K562 (cell line): ENCODE measurements at regions not wholly inside any gene's neighbourhood (a gene's known extent, or its start where the extent isn't known, plus 50 kb on each side); places are given as distances from the start of the nearest gene placed in this dataset.
"Not testable (repeated sequence)": the region's sequence is repeated elsewhere in the genome, so short reads cannot be mapped to it uniquely, and the experiment has no call there.

Experiments used
- ATAC-seq: fragments of 200-7000 bp; cut with Tn5 transposase; 3 replicates; pipeline ENCODE4 v1.9.1; 2020; ENCODE audit warnings: moderate library complexity
- BruUV-seq: library from RNA; stranded (reverse); fragments of 400-500 nt; replicated peaks from 2 replicates; lab custom pipeline; 2021; lab: Mats Ljungman, UMichigan
- CTCF ChIA-PET: fragments of 300-600 bp; formaldehyde crosslinking; extraction: SDS; loops from one replicate; lab custom pipeline; 2021; ENCODE audit warnings: low intra/inter-chr PET ratio; lab: Yijun Ruan, JAX
- POLR2A ChIA-PET: fragments of 300-600, 350-650 bp; sonication (Branson Sonifier 250); formaldehyde crosslinking; extraction: SDS; loops from one replicate; lab custom pipeline; 2021; ENCODE audit warnings: antibody characterized with exemption, inconsistent platforms; lab: Yijun Ruan, JAX
- DNase-seq, 4 experiments: peaks; one replicate each; pipeline versions ENCODE4 v3.0.0 to v3.0.0-alpha.2; 2011 to 2018; ENCODE audit warnings: low spot score in 3 of 4, mixed read lengths in 3 of 4; ENCODE audit errors: extremely low read depth in 1 of 4
- FAIRE-seq: peaks from 2 replicates; lab custom pipeline; 2011; peaks lifted over from hg19 to GRCh38; lab: Jason Lieb, UNC
- H2AFZ ChIP-seq: 2 replicates; pipeline ENCODE4 v1.6.0; 2011; ENCODE audit warnings: low read depth, low read length, control low read depth, inconsistent platforms
- H3K27ac ChIP-seq: fragments of 200-600 bp; 3 replicates; pipeline ENCODE4 v1.8.0; 2011; ENCODE audit warnings: low read depth, mild to moderate bottlenecking, control low read depth, inconsistent platforms, low read length, moderate library complexity, mixed read lengths; ENCODE audit errors: extremely low read depth
- H3K27me3 ChIP-seq, 2 experiments: fragments of 300-600 bp in 1 of 2; 2 replicates in 1 of 2; 3 replicates in 1 of 2; pipeline versions ENCODE4 v1.6.0 to v1.8.0; 2011; ENCODE audit warnings: inconsistent platforms in 2 of 2, low read length in 2 of 2, mild to moderate bottlenecking in 1 of 2, mixed read lengths in 1 of 2, moderate library complexity in 1 of 2; ENCODE audit not compliant: control insufficient read depth in 2 of 2, insufficient read depth in 2 of 2
- H3K36me3 ChIP-seq: fragments of 300-600 bp; 3 replicates; pipeline ENCODE4 v1.8.0; 2011; ENCODE audit warnings: mild to moderate bottlenecking, low read length, inconsistent platforms; ENCODE audit not compliant: control insufficient read depth, insufficient read depth
- H3K4me1 ChIP-seq, 2 experiments: fragments of 200-600 bp in 1 of 2; replicated peaks in 1 of 2; 2 replicates in 1 of 2; 3 replicates in 1 of 2; pipeline versions ENCODE4 v1.5.1 to v1.8.0; 2011; ENCODE audit warnings: inconsistent platforms in 2 of 2, low read length in 2 of 2, mild to moderate bottlenecking in 1 of 2, mixed read lengths in 1 of 2, moderate library complexity in 1 of 2; ENCODE audit not compliant: control insufficient read depth in 2 of 2, insufficient read depth in 2 of 2
- H3K4me2 ChIP-seq: 2 replicates; pipeline ENCODE4 v1.6.1; 2011; ENCODE audit warnings: low read length, control low read depth, inconsistent platforms, mixed read lengths; ENCODE audit not compliant: insufficient read depth
- H3K4me3 ChIP-seq: fragments of 200-600 bp; sonication (generic), shearing (Covaris generic); 2 replicates; pipeline ENCODE4 v1.5.1; 2016; ENCODE audit warnings: control low read depth, inconsistent platforms
- H3K79me2 ChIP-seq: fragments of 200-600 bp; 3 replicates; pipeline ENCODE4 v1.8.0; 2011; ENCODE audit warnings: low read length, inconsistent platforms; ENCODE audit not compliant: control insufficient read depth, insufficient read depth
- H3K9ac ChIP-seq, 2 experiments: 2 replicates each; pipeline versions ENCODE4 v1.6.0 to v1.6.1; 2011; ENCODE audit warnings: low read depth in 2 of 2, low read length in 2 of 2, control low read depth in 1 of 2, inconsistent platforms in 1 of 2, mild to moderate bottlenecking in 1 of 2, mixed read lengths in 1 of 2; ENCODE audit not compliant: insufficient read depth in 1 of 2
- H3K9me1 ChIP-seq: one replicate; pipeline ENCODE4 v1.6.0; 2011; ENCODE audit warnings: inconsistent platforms, mild to moderate bottlenecking, low read length, moderate library complexity; ENCODE audit not compliant: control insufficient read depth, insufficient read depth
- H3K9me3 ChIP-seq: replicated peaks from 2 replicates; pipeline ENCODE4 v1.5.1; 2011; ENCODE audit warnings: low read depth, low read length, inconsistent platforms; ENCODE audit not compliant: control insufficient read depth, insufficient read depth
- H4K20me1 ChIP-seq: replicated peaks from 2 replicates; pipeline ENCODE4 v1.6.1; 2011; ENCODE audit warnings: low read length, inconsistent platforms, mixed read lengths; ENCODE audit not compliant: control insufficient read depth, insufficient read depth
- BCOR ChIP-seq: fragments of 450-650 bp; IDR thresholded peaks from 2 replicates; pipeline ENCODE4 v1.6.1; 2016
- EP300 ChIP-seq: IDR thresholded peaks from 2 replicates; pipeline ENCODE4 v1.6.1; 2012; ENCODE audit warnings: low read length, improper control_type of control experiment
- EWSR1 ChIP-seq: fragments of 450-650 bp; IDR thresholded peaks from 2 replicates; pipeline ENCODE4 v1.6.1; 2018; ENCODE audit warnings: borderline replicate concordance, mild to moderate bottlenecking, low read depth, moderate library complexity; ENCODE audit not compliant: partially characterized antibody
- IRF2 ChIP-seq: sonication (generic); formaldehyde crosslinking; IDR thresholded peaks from 2 replicates; pipeline ENCODE4 v1.8.1; 2022; ENCODE audit warnings: mild to moderate bottlenecking, missing genetic modification reagents
- LARP7 ChIP-seq: fragments of 450-650 bp; IDR thresholded peaks from 2 replicates; pipeline ENCODE4 v1.6.1; 2016
- MCM5 ChIP-seq: fragments of 450-650 bp; IDR thresholded peaks from 2 replicates; pipeline ENCODE4 v1.6.1; 2016; ENCODE audit warnings: low read depth
- NFIC ChIP-seq: fragments of 450-650 bp; IDR thresholded peaks from 2 replicates; pipeline ENCODE4 v1.6.1; 2017; ENCODE audit warnings: mild to moderate bottlenecking, inconsistent platforms
- PML ChIP-seq: IDR thresholded peaks from 2 replicates; pipeline ENCODE4 v1.6.1; 2012; ENCODE audit warnings: low read length, inconsistent platforms
- PTTG1 ChIP-seq: fragments of 450-650 bp; IDR thresholded peaks from 2 replicates; pipeline ENCODE4 v1.6.1; 2016; ENCODE audit warnings: low read depth, mild to moderate bottlenecking, missing genetic modification characterization, missing compliant biosample characterization
- SMARCB1 ChIP-seq: IDR thresholded peaks from 2 replicates; pipeline ENCODE4 v1.6.1; 2011; ENCODE audit warnings: improper control_type of control experiment, low read depth; ENCODE audit not compliant: insufficient read length
- ZNF146 ChIP-seq: IDR thresholded peaks from one replicate; pipeline ENCODE4 v1.6.1; 2018; ENCODE audit warnings: missing compliant biosample characterization; ENCODE audit not compliant: unreplicated experiment
- ZNF184 ChIP-seq: sonication (generic); formaldehyde crosslinking; IDR thresholded peaks from 2 replicates; pipeline ENCODE4 v1.5.0; 2020; ENCODE audit warnings: missing genetic modification reagents
- ZNF23 ChIP-seq: fragments of 250-450 bp; sonication (Bioruptor Pico); IDR thresholded peaks from 2 replicates; pipeline ENCODE4 v1.4.0; 2020; ENCODE audit warnings: mild to moderate bottlenecking
- WGBS: fragments of 100-300 bp; shearing (Covaris generic); methylation state at CpG from one replicate; pipeline ENCODE4 v1.1.6; 2016; ENCODE audit warnings: low coverage, mixed read lengths; ENCODE audit not compliant: insufficient coverage; ENCODE audit errors: missing lambda C conversion rate; 5-methylcytosine and 5-hydroxymethylcytosine counted together
- in situ Hi-C: fragments of 300-500 bp; cut with MboI; formaldehyde crosslinking; loops from 4 replicates; pipeline ENCODE4 v1.15.0; 2018; ENCODE audit warnings: inconsistent platforms, mixed read lengths
- intact Hi-C: fragments of 100-400 bp; cut with micrococcal nuclease; formaldehyde crosslinking; loops from 2 replicates; pipeline ENCODE4 v1.14.2; 2022
- TF ChIP-seq, protein P1 (sequence below): fragments of 450-650 bp; IDR thresholded peaks from 2 replicates; pipeline ENCODE4 v1.6.1; 2017; ENCODE audit warnings: antibody characterized with exemption, mild to moderate bottlenecking

DNA sequence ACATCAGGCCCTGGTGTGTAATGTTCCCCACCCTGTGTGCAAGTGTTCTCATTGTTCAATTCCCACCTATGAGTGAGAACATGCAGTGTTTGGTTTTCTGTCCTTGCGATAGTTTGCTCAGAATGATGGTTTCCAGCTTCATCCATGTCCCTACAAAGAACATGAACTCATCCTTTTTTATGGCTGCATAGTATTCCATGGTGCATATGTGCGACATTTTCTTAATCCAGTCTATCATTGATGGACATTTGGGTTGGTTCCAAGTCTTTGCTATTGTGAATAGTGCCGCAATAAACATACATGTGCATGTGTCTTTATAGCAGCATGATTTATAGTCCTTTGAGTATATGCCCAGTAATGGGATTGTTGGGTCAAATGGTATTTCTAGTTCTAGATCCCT lies 60.5 kb upstream of the PSME4 start:
- DNase-seq, H3K36me3 ChIP-seq, H2AFZ ChIP-seq, H3K27me3 ChIP-seq, H3K9me3 ChIP-seq, H3K4me3 ChIP-seq, H3K4me2 ChIP-seq, H3K9ac ChIP-seq, H3K27ac ChIP-seq, H3K4me1 ChIP-seq, BruUV-seq, H3K9me1 ChIP-seq, CTCF ChIA-PET, in situ Hi-C loops, intact Hi-C loops, H3K79me2 ChIP-seq, ATAC-seq, FAIRE-seq, POLR2A ChIA-PET, H4K20me1 ChIP-seq: not testable (repeated sequence)
- TF ChIP-seq ZNF146 (CRISPR knock-in tag) (peak; percentile 61), BCOR (peak; percentile 60; the same call in 1 of the 2 replicates)
- 67% methylated on average over 2 of the region's 3 CpGs for WGBS

DNA sequence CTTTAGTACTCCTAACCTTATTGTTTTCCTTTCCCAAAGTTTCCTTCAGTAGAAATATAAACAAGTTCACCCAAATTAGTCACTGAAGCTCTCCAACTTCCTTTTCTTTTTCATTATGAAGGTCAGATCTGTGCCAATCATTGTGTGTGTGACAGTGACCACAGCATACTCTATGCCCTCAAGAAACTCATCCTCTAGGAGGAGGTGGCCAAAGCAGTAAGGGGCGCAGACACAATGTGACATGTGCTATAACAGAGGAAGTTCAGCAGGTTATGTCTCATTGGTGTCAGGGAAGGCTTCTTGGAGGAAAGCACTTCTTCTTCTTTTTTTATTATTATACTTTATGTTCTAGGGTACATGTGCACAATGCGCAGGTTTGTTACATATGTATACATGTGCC lies 60.0 kb upstream of the PSME4 start:
- intact Hi-C loops (no loop called here), in situ Hi-C loops (no loop called here)
- Histone ChIP-seq H3K4me2 (no peak overlapping the region), H3K27ac (no peak overlapping the region), H3K79me2 (no peaks in the 10 kb centered on the region), H3K9me1 (no peaks in the 10 kb centered on the region), H3K9me3 (no peaks in the 10 kb centered on the region), H3K4me3 (no peak overlapping the region), H2AFZ (no peak overlapping the region), H3K4me1 (peaks cover 0 to 9% of the 10 kb centered on the region in 2 experiments; a peak in 2 of 5 replicates), H3K27me3 (no peaks in the 10 kb centered on the region), H3K9ac (no peak overlapping the region), H4K20me1 (no peaks in the 10 kb centered on the region), H3K36me3 (no peaks in the 10 kb centered on the region)
- ChIA-PET POLR2A (no interaction called here), CTCF (no interaction called here)
- no peak for TF ChIP-seq NFIC
- TF ChIP-seq, protein P1, sequence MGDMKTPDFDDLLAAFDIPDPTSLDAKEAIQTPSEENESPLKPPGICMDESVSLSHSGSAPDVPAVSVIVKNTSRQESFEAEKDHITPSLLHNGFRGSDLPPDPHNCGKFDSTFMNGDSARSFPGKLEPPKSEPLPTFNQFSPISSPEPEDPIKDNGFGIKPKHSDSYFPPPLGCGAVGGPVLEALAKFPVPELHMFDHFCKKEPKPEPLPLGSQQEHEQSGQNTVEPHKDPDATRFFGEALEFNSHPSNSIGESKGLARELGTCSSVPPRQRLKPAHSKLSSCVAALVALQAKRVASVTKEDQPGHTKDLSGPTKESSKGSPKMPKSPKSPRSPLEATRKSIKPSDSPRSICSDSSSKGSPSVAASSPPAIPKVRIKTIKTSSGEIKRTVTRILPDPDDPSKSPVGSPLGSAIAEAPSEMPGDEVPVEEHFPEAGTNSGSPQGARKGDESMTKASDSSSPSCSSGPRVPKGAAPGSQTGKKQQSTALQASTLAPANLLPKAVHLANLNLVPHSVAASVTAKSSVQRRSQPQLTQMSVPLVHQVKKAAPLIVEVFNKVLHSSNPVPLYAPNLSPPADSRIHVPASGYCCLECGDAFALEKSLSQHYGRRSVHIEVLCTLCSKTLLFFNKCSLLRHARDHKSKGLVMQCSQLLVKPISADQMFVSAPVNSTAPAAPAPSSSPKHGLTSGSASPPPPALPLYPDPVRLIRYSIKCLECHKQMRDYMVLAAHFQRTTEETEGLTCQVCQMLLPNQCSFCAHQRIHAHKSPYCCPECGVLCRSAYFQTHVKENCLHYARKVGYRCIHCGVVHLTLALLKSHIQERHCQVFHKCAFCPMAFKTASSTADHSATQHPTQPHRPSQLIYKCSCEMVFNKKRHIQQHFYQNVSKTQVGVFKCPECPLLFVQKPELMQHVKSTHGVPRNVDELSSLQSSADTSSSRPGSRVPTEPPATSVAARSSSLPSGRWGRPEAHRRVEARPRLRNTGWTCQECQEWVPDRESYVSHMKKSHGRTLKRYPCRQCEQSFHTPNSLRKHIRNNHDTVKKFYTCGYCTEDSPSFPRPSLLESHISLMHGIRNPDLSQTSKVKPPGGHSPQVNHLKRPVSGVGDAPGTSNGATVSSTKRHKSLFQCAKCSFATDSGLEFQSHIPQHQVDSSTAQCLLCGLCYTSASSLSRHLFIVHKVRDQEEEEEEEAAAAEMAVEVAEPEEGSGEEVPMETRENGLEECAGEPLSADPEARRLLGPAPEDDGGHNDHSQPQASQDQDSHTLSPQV = no peak
- TF ChIP-seq MCM5 = no peak
- TF ChIP-seq EP300 = no peak
- TF ChIP-seq ZNF23 = no peak
- no peak for TF ChIP-seq ZNF184 (CRISPR knock-in tag)
- TF ChIP-seq PML = no peak
- TF ChIP-seq PTTG1 = no peak
- no peak for TF ChIP-seq EWSR1
- no peak for TF ChIP-seq LARP7
- no peak for TF ChIP-seq IRF2
- TF ChIP-seq SMARCB1 = no peak
- DNase-seq = no peak
- no peak for FAIRE-seq
- WGBS = 90% methylated on average over 2 of the region's 2 CpGs
- no peak for ATAC-seq
- BruUV-seq = no TSS peak
